ENCODE measurements at regions not wholly inside any gene's neighbourhood (a gene's known extent, or its start where the extent isn't known, plus 50 kb on each side); places are given as distances from the start of the nearest gene placed in this dataset.

- Histone ChIP-seq H3K9me3 (ENCODE audit: insufficient read depth, low read depth, low read length) (no peaks in the 10 kb centered on the region), H3K27ac (ENCODE audit: low read depth, low read length) (no peak overlapping the region), H2AFZ (ENCODE audit: low read depth, low read length) (no peak overlapping the region), H3K4me1 (ENCODE audit: insufficient read depth, low read length) (no peaks in the 10 kb centered on the region), H3K9ac (ENCODE audit: low read length) (no peak overlapping the region), H4K20me1 (ENCODE audit: insufficient read depth, low read length) (no peaks in the 10 kb centered on the region), H3K4me3 (ENCODE audit: insufficient read depth, low read depth, low read length) (no peak overlapping the region), H3K36me3 (ENCODE audit: insufficient read depth, low read length) (no peaks in the 10 kb centered on the region), H3K27me3 (ENCODE audit: insufficient read depth, low read length) (no peaks in the 10 kb centered on the region), H3K79me2 (ENCODE audit: insufficient read depth, low read length) (no peaks in the 10 kb centered on the region), H3K4me2 (ENCODE audit: low read length) (no peak overlapping the region)
- no peak overlapping the region for H3K27ac Mint-ChIP-seq (ENCODE audit: unreplicated experiment)
- H3K27me3 Mint-ChIP-seq (ENCODE audit: low read depth, unreplicated experiment), result no peaks in the 10 kb centered on the region
- H3K36me3 Mint-ChIP-seq (ENCODE audit: low read depth, unreplicated experiment), result no peaks in the 10 kb centered on the region
- H3K4me3 Mint-ChIP-seq (ENCODE audit: unreplicated experiment), result no peak overlapping the region
- H3K9me3 Mint-ChIP-seq (ENCODE audit: unreplicated experiment), result peaks cover 7% of the 10 kb centered on the region
- no peak for FAIRE-seq
- DNase-seq (ENCODE audit: low read depth), result no peak
- TF ChIP-seq EZH2 (IDR thresholded peaks at IDR 0.05; ENCODE audit: insufficient read depth, low read length) (no peak), CTCF (IDR thresholded peaks at IDR 0.05; ENCODE audit: insufficient read depth, low read depth, low read length) (no peak)
- H3K4me1 Mint-ChIP-seq (ENCODE audit: low read depth, unreplicated experiment), result no peaks in the 10 kb centered on the region
Observed at GRCh38 chr4:159540038-159540437, 437.2 kb downstream of the RAPGEF2 start.

- DNase-seq (ENCODE audit: low read depth), result no peak
- Histone ChIP-seq H3K4me1 (ENCODE audit: insufficient read depth, low read length) (no peaks in the 10 kb centered on the region), H3K36me3 (ENCODE audit: insufficient read depth, low read length) (no peaks in the 10 kb centered on the region), H4K20me1 (ENCODE audit: insufficient read depth, low read length) (no peaks in the 10 kb centered on the region), H3K27ac (ENCODE audit: low read depth, low read length) (no peak overlapping the region), H3K4me2 (ENCODE audit: low read length) (no peak overlapping the region), H3K79me2 (ENCODE audit: insufficient read depth, low read length) (no peaks in the 10 kb centered on the region), H2AFZ (ENCODE audit: low read depth, low read length) (no peak overlapping the region), H3K9ac (ENCODE audit: low read length) (no peak overlapping the region), H3K4me3 (ENCODE audit: insufficient read depth, low read depth, low read length) (no peak overlapping the region), H3K27me3 (ENCODE audit: insufficient read depth, low read length) (no peaks in the 10 kb centered on the region), H3K9me3 (ENCODE audit: insufficient read depth, low read depth, low read length) (no peaks in the 10 kb centered on the region)
- H3K4me3 Mint-ChIP-seq (ENCODE audit: unreplicated experiment), result no peak overlapping the region
- FAIRE-seq, result no peak
- no peaks in the 10 kb centered on the region for H3K4me1 Mint-ChIP-seq (ENCODE audit: low read depth, unreplicated experiment)
- peaks cover 7% of the 10 kb centered on the region for H3K9me3 Mint-ChIP-seq (ENCODE audit: unreplicated experiment)
- no peak for TF ChIP-seq EZH2 (IDR thresholded peaks at IDR 0.05; ENCODE audit: insufficient read depth, low read length)
- TF ChIP-seq CTCF (IDR thresholded peaks at IDR 0.05; ENCODE audit: insufficient read depth, low read depth, low read length), result no peak
- no peaks in the 10 kb centered on the region for H3K36me3 Mint-ChIP-seq (ENCODE audit: low read depth, unreplicated experiment)
- no peak overlapping the region for H3K27ac Mint-ChIP-seq (ENCODE audit: unreplicated experiment)
- H3K27me3 Mint-ChIP-seq (ENCODE audit: low read depth, unreplicated experiment), result no peaks in the 10 kb centered on the region
Observed at GRCh38 chr4:159540501-159540900, 437.6 kb downstream of the RAPGEF2 start.

GRCh38 chr4:159541143-159541542, 438.3 kb downstream of the RAPGEF2 start:
- DNase-seq (ENCODE audit: low read depth) (no peak), FAIRE-seq (no peak)
- Mint-ChIP-seq H3K9me3 (ENCODE audit: unreplicated experiment) (peaks cover 4% of the 10 kb centered on the region), H3K27me3 (ENCODE audit: low read depth, unreplicated experiment) (no peaks in the 10 kb centered on the region), H3K4me3 (ENCODE audit: unreplicated experiment) (no peak overlapping the region), H3K4me1 (ENCODE audit: low read depth, unreplicated experiment) (no peaks in the 10 kb centered on the region), H3K27ac (ENCODE audit: unreplicated experiment) (no peak overlapping the region), H3K36me3 (ENCODE audit: low read depth, unreplicated experiment) (no peaks in the 10 kb centered on the region)
- Histone ChIP-seq H3K79me2 (ENCODE audit: insufficient read depth, low read length) (no peaks in the 10 kb centered on the region), H3K9ac (ENCODE audit: low read length) (no peak overlapping the region), H3K4me2 (ENCODE audit: low read length) (no peak overlapping the region), H3K36me3 (ENCODE audit: insufficient read depth, low read length) (no peaks in the 10 kb centered on the region), H3K4me3 (ENCODE audit: insufficient read depth, low read depth, low read length) (no peak overlapping the region), H3K27me3 (ENCODE audit: insufficient read depth, low read length) (no peaks in the 10 kb centered on the region), H3K9me3 (ENCODE audit: insufficient read depth, low read depth, low read length) (no peaks in the 10 kb centered on the region), H2AFZ (ENCODE audit: low read depth, low read length) (no peak overlapping the region), H3K27ac (ENCODE audit: low read depth, low read length) (no peak overlapping the region), H4K20me1 (ENCODE audit: insufficient read depth, low read length) (no peaks in the 10 kb centered on the region), H3K4me1 (ENCODE audit: insufficient read depth, low read length) (no peaks in the 10 kb centered on the region)
- no peak for TF ChIP-seq CTCF (IDR thresholded peaks at IDR 0.05; ENCODE audit: insufficient read depth, low read depth, low read length)
- no peak for TF ChIP-seq EZH2 (IDR thresholded peaks at IDR 0.05; ENCODE audit: insufficient read depth, low read length)
